ENCODE measurements at regions not wholly inside any gene's neighbourhood (a gene's known extent, or its start where the extent isn't known, plus 50 kb on each side); places are given as distances from the start of the nearest gene placed in this dataset.
A peak's percentile ranks its signal among the peaks of the same experiment; 100 is the strongest.

DNA sequence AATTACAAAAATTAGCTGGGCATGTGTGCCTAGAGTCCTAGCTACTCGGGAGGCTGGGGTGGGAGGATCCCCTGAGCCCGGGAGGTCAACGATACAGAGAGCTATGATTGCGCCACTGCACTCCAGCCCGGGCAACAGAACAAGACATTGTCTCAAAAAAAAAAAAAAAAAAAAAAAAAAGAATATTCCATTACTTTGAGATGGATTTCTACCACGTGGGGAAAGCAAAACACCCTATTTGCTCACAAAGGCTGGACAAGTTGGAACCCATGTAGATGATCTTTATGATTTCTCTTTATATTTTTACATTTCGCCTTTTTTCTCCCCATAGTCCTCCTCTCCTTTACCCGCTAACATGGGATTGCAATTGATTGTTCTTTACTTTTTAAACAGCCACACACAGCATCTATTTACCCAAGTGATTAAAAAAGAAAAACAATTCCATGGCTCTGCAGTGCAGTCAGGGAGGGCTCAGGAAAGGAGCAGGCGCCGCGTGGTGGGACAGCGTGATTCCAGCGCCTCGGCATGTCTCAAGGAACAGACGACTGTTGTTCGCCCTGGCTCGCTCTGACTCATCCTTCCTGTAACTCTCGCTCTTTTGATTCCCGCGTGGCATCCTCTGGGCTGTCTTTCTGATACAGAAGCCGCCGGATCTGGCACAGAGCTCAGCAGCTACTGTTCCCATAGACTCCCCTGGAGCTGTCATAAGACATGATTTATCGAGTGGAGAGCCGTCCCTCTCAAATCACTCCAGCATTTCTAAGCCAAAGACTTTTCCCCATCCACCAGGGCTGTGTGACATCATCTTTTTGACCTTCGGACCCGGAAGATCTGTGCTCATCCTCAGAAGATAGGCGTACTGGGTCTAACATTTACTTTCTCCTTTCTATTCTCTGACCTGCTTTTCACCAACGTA, 230.4 kb upstream of the AGAP1 start:
- no peak overlapping the region for H3K4me3 ChIP-seq
- DNase-seq (peak in 2 of 3 donors; percentile 49 to 60), ATAC-seq (peak; percentile 62 to 83 (median 80))
- intact Hi-C loops (cut with DNase I) = no loop called here
- H3K36me3 ChIP-seq = no peaks in the 10 kb centered on the region
- TF ChIP-seq POLR2A (IDR thresholded peaks at IDR 0.05) = no peak
- TF ChIP-seq, protein P1, sequence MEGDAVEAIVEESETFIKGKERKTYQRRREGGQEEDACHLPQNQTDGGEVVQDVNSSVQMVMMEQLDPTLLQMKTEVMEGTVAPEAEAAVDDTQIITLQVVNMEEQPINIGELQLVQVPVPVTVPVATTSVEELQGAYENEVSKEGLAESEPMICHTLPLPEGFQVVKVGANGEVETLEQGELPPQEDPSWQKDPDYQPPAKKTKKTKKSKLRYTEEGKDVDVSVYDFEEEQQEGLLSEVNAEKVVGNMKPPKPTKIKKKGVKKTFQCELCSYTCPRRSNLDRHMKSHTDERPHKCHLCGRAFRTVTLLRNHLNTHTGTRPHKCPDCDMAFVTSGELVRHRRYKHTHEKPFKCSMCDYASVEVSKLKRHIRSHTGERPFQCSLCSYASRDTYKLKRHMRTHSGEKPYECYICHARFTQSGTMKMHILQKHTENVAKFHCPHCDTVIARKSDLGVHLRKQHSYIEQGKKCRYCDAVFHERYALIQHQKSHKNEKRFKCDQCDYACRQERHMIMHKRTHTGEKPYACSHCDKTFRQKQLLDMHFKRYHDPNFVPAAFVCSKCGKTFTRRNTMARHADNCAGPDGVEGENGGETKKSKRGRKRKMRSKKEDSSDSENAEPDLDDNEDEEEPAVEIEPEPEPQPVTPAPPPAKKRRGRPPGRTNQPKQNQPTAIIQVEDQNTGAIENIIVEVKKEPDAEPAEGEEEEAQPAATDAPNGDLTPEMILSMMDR (IDR thresholded peaks at IDR 0.05) = no peak
- H3K27me3 ChIP-seq = no peaks in the 10 kb centered on the region
- 48% methylated on average over 20 of the region's 28 CpGs for WGBS (ENCODE audit: insufficient coverage, low coverage, low lambda C conversion rate, missing lambda C conversion rate)
- no peaks in the 10 kb centered on the region for H3K9me3 ChIP-seq
- H3K27ac ChIP-seq = no peak overlapping the region
- H3K4me1 ChIP-seq = no peaks in the 10 kb centered on the region

DNA sequence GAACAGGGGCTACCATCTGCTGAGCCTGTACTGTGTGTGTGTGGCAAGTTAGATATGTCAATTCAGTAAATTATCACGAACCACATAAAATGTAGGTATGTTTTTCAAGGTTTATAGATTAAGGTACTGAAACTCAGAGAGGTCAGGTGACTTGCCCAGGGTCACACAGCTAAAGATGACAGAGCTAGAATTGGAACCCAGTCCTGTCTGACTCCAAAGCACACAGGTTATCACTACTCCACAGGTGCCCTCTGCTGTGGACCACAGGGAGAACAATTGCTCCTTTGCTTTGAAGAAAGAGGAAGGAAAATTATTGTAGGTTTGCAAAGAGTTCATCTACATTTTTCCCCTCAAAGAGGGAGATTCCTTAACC, 229.7 kb upstream of the AGAP1 start:
- H3K9me3 ChIP-seq = no peaks in the 10 kb centered on the region
- ATAC-seq = no peak
- no peaks in the 10 kb centered on the region for H3K36me3 ChIP-seq
- H3K27ac ChIP-seq = no peak overlapping the region
- WGBS (ENCODE audit: insufficient coverage, low coverage, low lambda C conversion rate, missing lambda C conversion rate) = 31% methylated on average over 1 of the region's 1 CpG
- no peak overlapping the region for H3K4me3 ChIP-seq
- intact Hi-C loops (cut with DNase I) = no loop called here
- no peaks in the 10 kb centered on the region for H3K27me3 ChIP-seq
- no peaks in the 10 kb centered on the region for H3K4me1 ChIP-seq
- TF ChIP-seq, protein P1 (IDR thresholded peaks at IDR 0.05) = no peak
- TF ChIP-seq POLR2A (IDR thresholded peaks at IDR 0.05) = no peak
- no peak for DNase-seq

DNA sequence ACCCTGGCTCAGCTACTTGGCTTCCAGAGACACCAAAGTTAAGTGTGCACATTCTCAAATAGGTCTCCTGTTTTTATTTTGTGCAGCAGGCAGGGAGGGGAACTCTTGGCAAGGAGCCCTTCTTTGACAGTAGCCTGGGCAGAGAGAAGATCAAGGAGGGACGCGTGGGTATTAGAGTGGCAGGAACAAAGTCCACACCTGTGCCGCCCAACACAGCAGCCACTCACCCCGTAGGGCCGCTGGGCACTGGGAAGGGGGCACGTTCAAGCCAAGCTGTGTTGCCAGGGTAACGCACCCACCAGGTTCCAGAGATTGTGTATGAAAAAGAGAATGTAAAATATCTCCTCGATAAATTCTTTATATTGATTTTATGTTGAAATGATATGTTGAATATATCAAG, 229.3 kb upstream of the AGAP1 start:
- no peaks in the 10 kb centered on the region for H3K27me3 ChIP-seq
- TF ChIP-seq, protein P1 (IDR thresholded peaks at IDR 0.05) = no peak
- TF ChIP-seq POLR2A (IDR thresholded peaks at IDR 0.05) = no peak
- no peaks in the 10 kb centered on the region for H3K4me1 ChIP-seq
- DNase-seq (no peak), ATAC-seq (no peak)
- intact Hi-C loops (cut with DNase I) = no loop called here
- H3K36me3 ChIP-seq = no peaks in the 10 kb centered on the region
- H3K27ac ChIP-seq = no peak overlapping the region
- WGBS (ENCODE audit: insufficient coverage, low coverage, low lambda C conversion rate, missing lambda C conversion rate) = 49% methylated on average over 8 of the region's 8 CpGs
- H3K4me3 ChIP-seq = no peak overlapping the region
- no peaks in the 10 kb centered on the region for H3K9me3 ChIP-seq

DNA sequence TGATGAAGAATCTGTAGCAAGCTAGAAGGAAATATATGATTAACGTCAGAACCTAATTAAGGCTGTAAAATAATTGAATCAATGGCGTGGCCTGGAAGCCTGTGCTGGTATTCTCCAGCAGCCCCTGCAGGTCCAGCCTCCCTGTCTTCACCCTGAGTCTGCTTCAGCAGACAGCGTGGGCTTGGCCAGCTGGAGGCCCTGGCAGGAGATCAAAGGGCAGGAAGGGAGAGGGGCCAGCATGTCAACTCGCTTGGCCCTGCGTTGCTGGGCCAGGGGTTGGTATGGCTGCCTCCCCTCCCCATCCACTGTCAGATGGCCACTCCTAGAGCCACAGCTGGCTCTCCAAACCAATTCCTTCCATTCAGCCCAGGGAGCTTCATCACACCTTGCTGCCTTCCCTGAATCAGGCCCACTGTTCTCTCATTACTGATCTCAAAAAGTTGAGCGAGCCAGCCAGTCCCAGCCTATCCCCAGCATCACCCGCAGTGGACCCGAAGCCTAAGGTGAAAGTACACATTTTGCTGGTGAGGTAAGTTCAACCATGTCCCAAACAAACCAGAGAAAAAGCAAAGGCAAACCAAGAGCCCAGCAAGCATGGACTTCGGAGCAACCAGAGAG, 228.4 kb upstream of the AGAP1 start:
- TF ChIP-seq, protein P1 (IDR thresholded peaks at IDR 0.05) = no peak
- no peak for TF ChIP-seq POLR2A (IDR thresholded peaks at IDR 0.05)
- ATAC-seq (no peak), DNase-seq (no peak)
- Histone ChIP-seq H3K4me3 (no peak overlapping the region), H3K36me3 (no peaks in the 10 kb centered on the region), H3K9me3 (no peaks in the 10 kb centered on the region), H3K27ac (no peak overlapping the region), H3K27me3 (no peaks in the 10 kb centered on the region), H3K4me1 (no peaks in the 10 kb centered on the region)
- intact Hi-C loops (cut with DNase I) = no loop called here
- WGBS (ENCODE audit: insufficient coverage, low coverage, low lambda C conversion rate, missing lambda C conversion rate) = 66% methylated on average over 5 of the region's 9 CpGs
